GM23338 (cell line): ENCODE measurements at regions not wholly inside any gene's neighbourhood (a gene's known extent, or its start where the extent isn't known, plus 50 kb on each side); places are given as distances from the start of the nearest gene placed in this dataset.

Source experiments
- ATAC-seq: fragments of 200-7000 bp; cut with Tn5 transposase; 3 replicates; pipeline ENCODE4 v1.9.1; 2020
- DNase-seq: peaks from one replicate; pipeline ENCODE4 v3.0.0-alpha.2; 2015; ENCODE audit warnings: low spot score
- H2AFZ ChIP-seq: fragments of 200-600 bp; sonication (generic); 2 replicates; pipeline ENCODE4 v1.8.0; 2016; ENCODE audit warnings: antibody characterized with exemption, mild to moderate bottlenecking, moderate library complexity
- H3F3A ChIP-seq: fragments of 200-600 bp; sonication (generic); replicated peaks from 2 replicates; pipeline ENCODE4 v1.8.0; 2017; ENCODE audit warnings: antibody characterized with exemption, mixed run types, low read depth
- H3K27ac ChIP-seq: fragments of 200-600 bp; sonication (generic); 2 replicates; pipeline ENCODE4 v1.6.1; 2016; ENCODE audit warnings: low read depth
- H3K27me3 ChIP-seq: fragments of 200-600 bp; sonication (generic); 2 replicates; pipeline ENCODE4 v1.8.0; 2016; ENCODE audit warnings: mild to moderate bottlenecking, mixed run types, moderate library complexity; ENCODE audit not compliant: insufficient read depth
- H3K36me3 ChIP-seq: fragments of 200-600 bp; sonication (generic); 2 replicates; pipeline ENCODE4 v1.8.0; 2016; ENCODE audit warnings: mild to moderate bottlenecking; ENCODE audit not compliant: insufficient read depth
- H3K4me1 ChIP-seq: fragments of 200-600 bp; sonication (generic); 2 replicates; pipeline ENCODE4 v1.8.0; 2016; ENCODE audit warnings: mild to moderate bottlenecking, moderate library complexity; ENCODE audit not compliant: insufficient read depth
- H3K4me2 ChIP-seq: fragments of 200-600 bp; sonication (generic); 2 replicates; pipeline ENCODE4 v1.7.1; 2017; ENCODE audit warnings: mixed run types
- H3K4me3 ChIP-seq: fragments of 200-600 bp; sonication (generic); 2 replicates; pipeline ENCODE4 v1.6.1; 2016; ENCODE audit warnings: mixed run types
- H3K79me2 ChIP-seq: fragments of 200-600 bp; sonication (generic); replicated peaks from 2 replicates; pipeline ENCODE4 v1.8.0; 2017; ENCODE audit warnings: mild to moderate bottlenecking; ENCODE audit not compliant: insufficient read depth
- H3K9me2 ChIP-seq: fragments of 200-600 bp; sonication (generic); 2 replicates; pipeline ENCODE4 v1.8.0; 2017; ENCODE audit not compliant: insufficient read depth
- H4K20me1 ChIP-seq: fragments of 200-600 bp; sonication (generic); replicated peaks from 2 replicates; pipeline ENCODE4 v1.8.0; 2017; ENCODE audit warnings: mild to moderate bottlenecking; ENCODE audit not compliant: insufficient read depth
- H3K27ac Mint-ChIP-seq: 2 replicates; pipeline ENCODE4 v1.8.0; 2020; ENCODE audit warnings: inconsistent platforms, mild to moderate bottlenecking, moderate library complexity, mixed read lengths
- H3K27me3 Mint-ChIP-seq: 3 replicates; pipeline ENCODE4 v1.8.0; 2022; ENCODE audit warnings: low read depth, mild to moderate bottlenecking, moderate library complexity, mixed read lengths, inconsistent platforms; ENCODE audit not compliant: insufficient read depth, poor library complexity
- H3K36me3 Mint-ChIP-seq: 3 replicates; pipeline ENCODE4 v1.8.0; 2021; ENCODE audit warnings: low read depth, mild to moderate bottlenecking, inconsistent platforms, moderate library complexity, mixed read lengths
- H3K4me1 Mint-ChIP-seq: 3 replicates; pipeline ENCODE4 v1.8.0; 2020; ENCODE audit warnings: mild to moderate bottlenecking, inconsistent platforms, mixed read lengths
- H3K4me3 Mint-ChIP-seq: 3 replicates; pipeline ENCODE4 v1.8.0; 2021; ENCODE audit warnings: moderate library complexity, mild to moderate bottlenecking, inconsistent platforms, mixed read lengths
- H3K9me3 Mint-ChIP-seq: 3 replicates; pipeline ENCODE4 v1.8.0; 2020; ENCODE audit warnings: moderate library complexity, mild to moderate bottlenecking, inconsistent platforms, mixed read lengths
- REST ChIP-seq: IDR thresholded peaks from one replicate; pipeline ENCODE4 v1.6.1; 2018; ENCODE audit warnings: antibody characterized with exemption; ENCODE audit not compliant: unreplicated experiment
- ZNF114 ChIP-seq: fragments of 250-450 bp; sonication (Bioruptor Pico); IDR thresholded peaks from 2 replicates; pipeline ENCODE4 v1.5.0; 2020; ENCODE audit warnings: mild to moderate bottlenecking, moderate library complexity
- ZNF331 ChIP-seq: fragments of 250-450 bp; sonication (Bioruptor Pico); IDR thresholded peaks from 2 replicates; pipeline ENCODE4 v1.5.0; 2020; ENCODE audit warnings: low read depth, mild to moderate bottlenecking, moderate library complexity
- ZNF462 ChIP-seq: fragments of 250-450 bp; sonication (Bioruptor Pico); IDR thresholded peaks from 2 replicates; pipeline ENCODE4 v1.5.0; 2020; ENCODE audit warnings: mild to moderate bottlenecking, moderate library complexity
- TF ChIP-seq, protein P1 (sequence below): IDR thresholded peaks from 2 replicates; pipeline ENCODE4 v1.6.1; 2016; ENCODE audit warnings: antibody characterized with exemption
- TF ChIP-seq, protein P2 (sequence below), 2 experiments: fragments of 200-600 bp in 1 of 2; sonication (generic) in 1 of 2; conservative IDR thresholded peaks; 2 replicates each; pipeline versions ENCODE4 v1.5.1 to v1.6.1; 2016 to 2017; ENCODE audit warnings: antibody characterized with exemption in 2 of 2, low read depth in 2 of 2, mild to moderate bottlenecking in 2 of 2, moderate library complexity in 1 of 2

- no peaks in the 10 kb centered on the region for H3K36me3 ChIP-seq
- no peaks in the 10 kb centered on the region for H4K20me1 ChIP-seq
- Mint-ChIP-seq H3K27me3 (no peaks in the 10 kb centered on the region), H3K4me1 (no peaks in the 10 kb centered on the region), H3K27ac (no peak overlapping the region), H3K9me3 (peaks cover 17% of the 10 kb centered on the region; the same call in 2 of the 3 replicates), H3K36me3 (0 out of 3 replicates have a peak, but pooled peaks cover 3% of the 10 kb centered on the region), H3K4me3 (no peak overlapping the region)
- no peaks in the 10 kb centered on the region for H3K79me2 ChIP-seq
- H3K4me1 ChIP-seq, result no peaks in the 10 kb centered on the region
- H3K4me3 ChIP-seq, result no peak overlapping the region
- ATAC-seq (peak; percentile 37; the same call in 1 of the 3 replicates), DNase-seq (peak; percentile 6)
- H2AFZ ChIP-seq, result peak overlapping the region; percentile 33; the same call in 1 of the 2 replicates
- H3K4me2 ChIP-seq, result no peak overlapping the region
- TF ChIP-seq, protein P1, sequence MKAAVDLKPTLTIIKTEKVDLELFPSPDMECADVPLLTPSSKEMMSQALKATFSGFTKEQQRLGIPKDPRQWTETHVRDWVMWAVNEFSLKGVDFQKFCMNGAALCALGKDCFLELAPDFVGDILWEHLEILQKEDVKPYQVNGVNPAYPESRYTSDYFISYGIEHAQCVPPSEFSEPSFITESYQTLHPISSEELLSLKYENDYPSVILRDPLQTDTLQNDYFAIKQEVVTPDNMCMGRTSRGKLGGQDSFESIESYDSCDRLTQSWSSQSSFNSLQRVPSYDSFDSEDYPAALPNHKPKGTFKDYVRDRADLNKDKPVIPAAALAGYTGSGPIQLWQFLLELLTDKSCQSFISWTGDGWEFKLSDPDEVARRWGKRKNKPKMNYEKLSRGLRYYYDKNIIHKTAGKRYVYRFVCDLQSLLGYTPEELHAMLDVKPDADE, result no peak
- TF ChIP-seq, protein P2, sequence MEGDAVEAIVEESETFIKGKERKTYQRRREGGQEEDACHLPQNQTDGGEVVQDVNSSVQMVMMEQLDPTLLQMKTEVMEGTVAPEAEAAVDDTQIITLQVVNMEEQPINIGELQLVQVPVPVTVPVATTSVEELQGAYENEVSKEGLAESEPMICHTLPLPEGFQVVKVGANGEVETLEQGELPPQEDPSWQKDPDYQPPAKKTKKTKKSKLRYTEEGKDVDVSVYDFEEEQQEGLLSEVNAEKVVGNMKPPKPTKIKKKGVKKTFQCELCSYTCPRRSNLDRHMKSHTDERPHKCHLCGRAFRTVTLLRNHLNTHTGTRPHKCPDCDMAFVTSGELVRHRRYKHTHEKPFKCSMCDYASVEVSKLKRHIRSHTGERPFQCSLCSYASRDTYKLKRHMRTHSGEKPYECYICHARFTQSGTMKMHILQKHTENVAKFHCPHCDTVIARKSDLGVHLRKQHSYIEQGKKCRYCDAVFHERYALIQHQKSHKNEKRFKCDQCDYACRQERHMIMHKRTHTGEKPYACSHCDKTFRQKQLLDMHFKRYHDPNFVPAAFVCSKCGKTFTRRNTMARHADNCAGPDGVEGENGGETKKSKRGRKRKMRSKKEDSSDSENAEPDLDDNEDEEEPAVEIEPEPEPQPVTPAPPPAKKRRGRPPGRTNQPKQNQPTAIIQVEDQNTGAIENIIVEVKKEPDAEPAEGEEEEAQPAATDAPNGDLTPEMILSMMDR (conservative IDR thresholded peaks at IDR 0.05; ENCODE audit: low read depth in 2 of 2), result peak; percentile 39 to 48; a peak in 3 of 4 replicates
- TF ChIP-seq ZNF331 (CRISPR knock-in tag) (no peak), REST (no peak), ZNF114 (CRISPR knock-in tag) (no peak)
- no peaks in the 10 kb centered on the region for H3K9me2 ChIP-seq
- H3K27me3 ChIP-seq, result no peaks in the 10 kb centered on the region
- H3K27ac ChIP-seq, result no peak overlapping the region
- H3F3A ChIP-seq, result no peaks in the 10 kb centered on the region
These were observed 156.6 kb downstream of the OTOR start for GRCh38 chr20:16904751-16905150.

DNA sequence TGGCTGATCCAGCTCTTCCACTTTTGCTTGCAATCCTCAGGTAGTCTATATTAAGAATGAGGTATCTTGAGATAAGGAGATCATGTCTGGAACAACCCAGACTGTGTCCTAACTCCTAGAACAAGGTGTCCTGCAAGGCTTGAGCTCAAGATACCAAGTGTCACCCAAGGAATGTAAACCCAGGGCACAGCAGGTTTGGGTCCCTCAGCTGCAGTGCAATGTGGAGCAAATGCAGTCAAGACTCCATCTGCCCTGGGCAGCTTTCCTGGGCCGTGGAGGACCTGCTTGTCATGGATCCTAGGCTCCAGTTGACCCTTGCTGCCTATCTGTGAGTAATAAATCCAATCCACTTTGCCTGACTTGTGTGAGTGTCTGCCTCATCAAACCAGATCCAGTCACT is 166.1 kb downstream of the OTOR start:
- H3K36me3 ChIP-seq, result no peaks in the 10 kb centered on the region
- ATAC-seq (no peak), DNase-seq (no peak)
- H3K9me2 ChIP-seq, result 0 out of 2 replicates have a peak, but pooled peaks cover 7% of the 10 kb centered on the region
- H2AFZ ChIP-seq, result no peak overlapping the region
- H4K20me1 ChIP-seq, result no peaks in the 10 kb centered on the region
- Mint-ChIP-seq H3K4me3 (no peak overlapping the region), H3K9me3 (peaks cover 54% of the 10 kb centered on the region), H3K4me1 (peaks cover 13% of the 10 kb centered on the region), H3K27ac (no peak overlapping the region), H3K27me3 (no peaks in the 10 kb centered on the region), H3K36me3 (peaks cover 38% of the 10 kb centered on the region)
- no peaks in the 10 kb centered on the region for H3K79me2 ChIP-seq
- no peak overlapping the region for H3K4me3 ChIP-seq
- H3K4me1 ChIP-seq, result no peaks in the 10 kb centered on the region; the same call in 1 of the 2 replicates
- no peak overlapping the region for H3K27ac ChIP-seq
- no peaks in the 10 kb centered on the region for H3K27me3 ChIP-seq
- H3F3A ChIP-seq, result no peaks in the 10 kb centered on the region
- no peak for TF ChIP-seq ZNF462 (CRISPR knock-in tag)
- H3K4me2 ChIP-seq, result no peak overlapping the region
